Mesenchymal stem cell (in vitro differentiated cells and primary cell): ENCODE measurements at regions not wholly inside any gene's neighbourhood (a gene's known extent, or its start where the extent isn't known, plus 50 kb on each side); places are given as distances from the start of the nearest gene placed in this dataset.

Experiments used
- DNase-seq: peaks from one replicate; pipeline ENCODE4 v3.0.0-alpha.2; 2013
- H2AFZ ChIP-seq: one replicate; pipeline ENCODE4 v1.6.1; 2013; ENCODE audit warnings: low read depth, mild to moderate bottlenecking, control low read depth, inconsistent platforms, low read length, moderate library complexity
- H2AK5ac ChIP-seq: 2 replicates; pipeline ENCODE4 v1.6.1; 2013; ENCODE audit warnings: low read length, moderate library complexity, mild to moderate bottlenecking, inconsistent platforms; ENCODE audit not compliant: severe bottlenecking
- H2BK120ac ChIP-seq: one replicate; pipeline ENCODE4 v1.6.1; 2013; ENCODE audit warnings: low read depth, mild to moderate bottlenecking, inconsistent platforms, low read length, moderate library complexity
- H2BK12ac ChIP-seq, 2 experiments: one replicate each; pipeline ENCODE4 v1.6.1; 2013; ENCODE audit warnings: inconsistent platforms in 2 of 2, low read length in 2 of 2, mild to moderate bottlenecking in 2 of 2, moderate library complexity in 2 of 2, control low read depth in 1 of 2
- H2BK15ac ChIP-seq: one replicate; pipeline ENCODE4 v1.6.1; 2013; ENCODE audit warnings: mild to moderate bottlenecking, low read depth, inconsistent platforms; ENCODE audit not compliant: poor library complexity, severe bottlenecking
- H2BK5ac ChIP-seq: 2 replicates; pipeline ENCODE4 v1.6.1; 2013; ENCODE audit warnings: low read depth, mild to moderate bottlenecking, low read length, control low read depth, inconsistent platforms; ENCODE audit not compliant: poor library complexity, severe bottlenecking
- H3K14ac ChIP-seq, 2 experiments: one replicate each; pipeline ENCODE4 v1.6.1; 2013; ENCODE audit warnings: inconsistent platforms in 2 of 2, low read length in 2 of 2, control low read depth in 1 of 2, mild to moderate bottlenecking in 1 of 2, moderate library complexity in 1 of 2
- H3K18ac ChIP-seq, 2 experiments: one replicate each; pipeline ENCODE4 v1.6.1; 2013; ENCODE audit warnings: inconsistent platforms in 2 of 2, low read length in 2 of 2, control low read depth in 1 of 2, low read depth in 1 of 2, mild to moderate bottlenecking in 1 of 2
- H3K23ac ChIP-seq, 2 experiments: one replicate each; pipeline ENCODE4 v1.6.1; 2013; ENCODE audit warnings: inconsistent platforms in 2 of 2, low read length in 2 of 2, mild to moderate bottlenecking in 2 of 2, moderate library complexity in 2 of 2, control low read depth in 1 of 2
- H3K27ac ChIP-seq: 2 replicates; pipeline ENCODE4 v1.5.1; 2013; ENCODE audit warnings: mild to moderate bottlenecking, moderate library complexity, low read length, control low read depth, inconsistent platforms; ENCODE audit not compliant: poor library complexity, severe bottlenecking
- H3K27me3 ChIP-seq, 2 experiments: 2 replicates each; pipeline versions ENCODE4 v1.6.1 to v1.7.0; 2013; ENCODE audit warnings: low read length in 2 of 2, mild to moderate bottlenecking in 2 of 2, moderate library complexity in 2 of 2, control low read depth in 1 of 2, inconsistent platforms in 1 of 2; ENCODE audit not compliant: control insufficient read depth in 1 of 2, insufficient read depth in 1 of 2
- H3K36me3 ChIP-seq, 2 experiments: 2 replicates each; pipeline versions ENCODE4 v1.6.1 to v1.7.0; 2013; ENCODE audit warnings: low read length in 2 of 2, control low read depth in 1 of 2, inconsistent platforms in 1 of 2, low read depth in 1 of 2, mild to moderate bottlenecking in 1 of 2; ENCODE audit not compliant: insufficient read depth in 2 of 2, control insufficient read depth in 1 of 2
- H3K4ac ChIP-seq, 2 experiments: one replicate each; pipeline ENCODE4 v1.6.1; 2013; ENCODE audit warnings: inconsistent platforms in 2 of 2, low read length in 2 of 2, mild to moderate bottlenecking in 2 of 2, moderate library complexity in 2 of 2, control low read depth in 1 of 2, low read depth in 1 of 2
- H3K4me1 ChIP-seq: 2 replicates; pipeline ENCODE4 v1.6.1; 2013; ENCODE audit warnings: low read depth, low read length, control low read depth; ENCODE audit not compliant: control insufficient read depth, insufficient read depth
- H3K4me2 ChIP-seq: 2 replicates; pipeline ENCODE4 v1.6.1; 2013; ENCODE audit warnings: low read length, mild to moderate bottlenecking, inconsistent platforms; ENCODE audit not compliant: poor library complexity, severe bottlenecking
- H3K4me3 ChIP-seq, 2 experiments: 2 replicates each; pipeline versions ENCODE4 v1.5.1 to v1.7.0; 2013; ENCODE audit warnings: low read length in 2 of 2, mild to moderate bottlenecking in 2 of 2, control low read depth in 1 of 2, low read depth in 1 of 2; ENCODE audit not compliant: insufficient read depth in 1 of 2
- H3K79me1 ChIP-seq: replicated peaks from 2 replicates; pipeline ENCODE4 v1.6.1; 2013; ENCODE audit warnings: mild to moderate bottlenecking, control low read depth, low read length, inconsistent platforms; ENCODE audit not compliant: poor library complexity, severe bottlenecking
- H3K9ac ChIP-seq: 2 replicates; pipeline ENCODE4 v1.7.0; 2013; ENCODE audit warnings: mild to moderate bottlenecking, low read length, moderate library complexity
- H3K9me3 ChIP-seq: 2 replicates; pipeline ENCODE4 v1.7.0; 2013; ENCODE audit warnings: mild to moderate bottlenecking, low read length; ENCODE audit not compliant: control insufficient read depth
- H4K8ac ChIP-seq: one replicate; pipeline ENCODE4 v1.6.1; 2013; ENCODE audit warnings: inconsistent platforms, mild to moderate bottlenecking, low read length, moderate library complexity
- H4K91ac ChIP-seq: one replicate; pipeline ENCODE4 v1.6.1; 2013; ENCODE audit warnings: mild to moderate bottlenecking, low read length, inconsistent platforms
- WGBS: methylation state at CpG from one replicate; pipeline ENCODE4 v1.1.7; 2013; ENCODE audit warnings: mixed read lengths; 5-methylcytosine and 5-hydroxymethylcytosine counted together

- H3K4me2 ChIP-seq, result no peak overlapping the region
- H3K79me1 ChIP-seq, result no peaks in the 10 kb centered on the region
- H2BK15ac ChIP-seq, result no peak overlapping the region
- H3K14ac ChIP-seq, result no peak overlapping the region
- no peak overlapping the region for H3K23ac ChIP-seq
- H3K4ac ChIP-seq, result no peak overlapping the region
- H2BK120ac ChIP-seq, result no peak overlapping the region
- H3K18ac ChIP-seq, result no peak overlapping the region
- H4K91ac ChIP-seq, result no peak overlapping the region
- no peak overlapping the region for H3K4me3 ChIP-seq
- no peak overlapping the region for H2BK5ac ChIP-seq
- H2AFZ ChIP-seq, result no peak overlapping the region
- H3K4me1 ChIP-seq, result no peaks in the 10 kb centered on the region
- H3K27me3 ChIP-seq, result no peaks in the 10 kb centered on the region
- H3K9ac ChIP-seq, result no peak overlapping the region
- no peaks in the 10 kb centered on the region for H3K9me3 ChIP-seq
- H4K8ac ChIP-seq, result no peak overlapping the region
- no CpG with 5 or more reads among the region's 3 CpGs for WGBS
- no peak overlapping the region for H2BK12ac ChIP-seq
- H2AK5ac ChIP-seq, result no peak overlapping the region
- no peak overlapping the region for H3K27ac ChIP-seq
- no peak for DNase-seq
- no peaks in the 10 kb centered on the region for H3K36me3 ChIP-seq
Measured at GRCh38 chr4:126733301-126733700, 899.5 kb upstream of the INTU start.

GRCh38 chr4:126734465-126734864 is 898.3 kb upstream of the INTU start:
- H3K36me3 ChIP-seq, result no peaks in the 10 kb centered on the region
- no peak overlapping the region for H4K91ac ChIP-seq
- H4K8ac ChIP-seq, result no peak overlapping the region
- no peak overlapping the region for H3K4me2 ChIP-seq
- H3K27me3 ChIP-seq, result no peaks in the 10 kb centered on the region
- no peak overlapping the region for H3K4me3 ChIP-seq
- no peak overlapping the region for H2AK5ac ChIP-seq
- H2AFZ ChIP-seq, result no peak overlapping the region
- no peak overlapping the region for H3K18ac ChIP-seq
- WGBS, result no CpG with 5 or more reads among the region's 2 CpGs
- no peak overlapping the region for H2BK5ac ChIP-seq
- no peak overlapping the region for H3K14ac ChIP-seq
- DNase-seq, result no peak
- H3K9ac ChIP-seq, result no peak overlapping the region
- H3K4ac ChIP-seq, result no peak overlapping the region
- H2BK120ac ChIP-seq, result no peak overlapping the region
- no peak overlapping the region for H2BK12ac ChIP-seq
- H3K4me1 ChIP-seq, result no peaks in the 10 kb centered on the region
- no peaks in the 10 kb centered on the region for H3K79me1 ChIP-seq
- no peaks in the 10 kb centered on the region for H3K9me3 ChIP-seq
- H3K27ac ChIP-seq, result no peak overlapping the region
- H2BK15ac ChIP-seq, result no peak overlapping the region
- H3K23ac ChIP-seq, result no peak overlapping the region

GRCh38 chr4:126735294-126736132 is 897.2 kb upstream of the INTU start:
- no peak overlapping the region for H2BK120ac ChIP-seq
- no peaks in the 10 kb centered on the region for H3K36me3 ChIP-seq
- no peak overlapping the region for H3K27ac ChIP-seq
- H2AK5ac ChIP-seq, result no peak overlapping the region
- H3K4me3 ChIP-seq, result no peak overlapping the region
- H3K9ac ChIP-seq, result no peak overlapping the region
- H4K8ac ChIP-seq, result no peak overlapping the region
- no peak overlapping the region for H2BK15ac ChIP-seq
- WGBS, result 79% methylated on average over 2 of the region's 3 CpGs
- H4K91ac ChIP-seq, result no peak overlapping the region
- H3K4ac ChIP-seq, result no peak overlapping the region
- H3K18ac ChIP-seq, result no peak overlapping the region
- DNase-seq, result no peak
- no peaks in the 10 kb centered on the region for H3K79me1 ChIP-seq
- H3K9me3 ChIP-seq, result no peaks in the 10 kb centered on the region
- no peaks in the 10 kb centered on the region for H3K4me1 ChIP-seq
- H3K4me2 ChIP-seq, result no peak overlapping the region
- H3K27me3 ChIP-seq, result no peaks in the 10 kb centered on the region
- no peak overlapping the region for H3K14ac ChIP-seq
- no peak overlapping the region for H2BK5ac ChIP-seq
- no peak overlapping the region for H3K23ac ChIP-seq
- H2BK12ac ChIP-seq, result no peak overlapping the region
- H2AFZ ChIP-seq, result no peak overlapping the region

- no peaks in the 10 kb centered on the region for H3K79me1 ChIP-seq
- no peak overlapping the region for H3K23ac ChIP-seq
- no peaks in the 10 kb centered on the region for H3K4me1 ChIP-seq
- H2BK12ac ChIP-seq, result no peak overlapping the region
- no peak overlapping the region for H2BK15ac ChIP-seq
- H4K8ac ChIP-seq, result no peak overlapping the region
- no peak overlapping the region for H3K27ac ChIP-seq
- H3K4ac ChIP-seq, result no peak overlapping the region
- H3K36me3 ChIP-seq, result no peaks in the 10 kb centered on the region
- H2AFZ ChIP-seq, result no peak overlapping the region
- no peaks in the 10 kb centered on the region for H3K27me3 ChIP-seq
- H3K4me2 ChIP-seq, result no peak overlapping the region
- no peak overlapping the region for H3K4me3 ChIP-seq
- H3K9ac ChIP-seq, result no peak overlapping the region
- H3K14ac ChIP-seq, result no peak overlapping the region
- H4K91ac ChIP-seq, result no peak overlapping the region
- H2BK5ac ChIP-seq, result no peak overlapping the region
- no peak for DNase-seq
- H2AK5ac ChIP-seq, result no peak overlapping the region
- no peak overlapping the region for H2BK120ac ChIP-seq
- H3K18ac ChIP-seq, result no peak overlapping the region
- WGBS, result 100% methylated on average over 2 of the region's 3 CpGs
- H3K9me3 ChIP-seq, result no peaks in the 10 kb centered on the region
Measured at GRCh38 chr4:126736133-126736518, 896.6 kb upstream of the INTU start.
